Left ventricle myocardium superior (tissue), 1 donor: ENCODE measurements at regions not wholly inside any gene's neighbourhood (a gene's known extent, or its start where the extent isn't known, plus 50 kb on each side); places are given as distances from the start of the nearest gene placed in this dataset.
"Not testable (repeated sequence)": the region's sequence is repeated elsewhere in the genome, so short reads cannot be mapped to it uniquely, and the experiment has no call there.

Experiments
- ATAC-seq: fragments of 200-7000 bp; cut with Tn5 transposase; one replicate; pipeline ENCODE4 v1.9.1; 2020; ENCODE audit warnings: mild to moderate bottlenecking, moderate library complexity
- DNase-seq: peaks from one replicate; pipeline ENCODE4 v3.0.0-alpha.2; 2020
- intact Hi-C: fragments of 100-400 bp; cut with micrococcal nuclease; formaldehyde crosslinking; loops from one replicate; pipeline ENCODE4 v1.11.0; 2022
- donor health status: DM: no; HTN: yes; CAD: no; lungs with severe emphysema.

DNA sequence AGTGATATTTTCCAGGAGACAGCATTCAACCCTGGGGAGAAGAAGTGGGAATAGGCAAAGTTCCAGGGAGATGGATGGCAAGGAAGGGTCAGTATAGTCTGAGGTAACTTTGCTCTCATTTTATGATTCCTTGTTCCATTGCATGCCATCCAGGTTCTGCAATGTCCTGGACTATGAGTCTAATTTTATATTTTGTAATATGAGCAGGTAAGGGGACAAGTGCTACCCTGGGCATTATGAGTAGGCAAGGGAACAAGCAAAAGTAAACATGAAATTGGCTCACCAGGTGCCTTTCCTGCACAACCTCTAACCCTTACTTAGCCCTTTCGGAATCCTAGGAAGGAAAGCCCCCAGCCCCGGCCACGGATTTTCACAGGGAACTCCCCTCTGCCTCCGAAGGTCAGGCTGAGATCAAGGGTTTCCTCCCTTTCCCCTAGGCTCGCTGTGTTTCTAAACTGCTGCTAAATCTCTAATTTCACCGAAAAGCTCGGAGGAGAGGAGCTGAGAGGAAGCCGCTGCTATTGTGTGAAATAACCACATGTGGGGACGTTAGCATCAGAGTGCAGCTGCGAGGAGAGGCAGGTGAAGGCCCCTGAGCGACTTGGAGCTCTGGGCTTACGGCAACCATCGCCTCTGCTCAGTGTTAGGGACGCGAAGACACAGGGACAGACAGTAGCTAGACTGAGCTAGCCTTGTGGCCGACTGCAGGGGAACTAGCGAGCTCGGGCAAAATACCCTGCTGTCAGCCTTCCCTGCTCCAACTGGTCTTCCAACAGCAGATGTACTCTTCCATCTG lies 194.7 kb downstream of the KDM5D start:
- DNase-seq, result no peak
- intact Hi-C loops, result no loop called here
- ATAC-seq, result no peak

DNA sequence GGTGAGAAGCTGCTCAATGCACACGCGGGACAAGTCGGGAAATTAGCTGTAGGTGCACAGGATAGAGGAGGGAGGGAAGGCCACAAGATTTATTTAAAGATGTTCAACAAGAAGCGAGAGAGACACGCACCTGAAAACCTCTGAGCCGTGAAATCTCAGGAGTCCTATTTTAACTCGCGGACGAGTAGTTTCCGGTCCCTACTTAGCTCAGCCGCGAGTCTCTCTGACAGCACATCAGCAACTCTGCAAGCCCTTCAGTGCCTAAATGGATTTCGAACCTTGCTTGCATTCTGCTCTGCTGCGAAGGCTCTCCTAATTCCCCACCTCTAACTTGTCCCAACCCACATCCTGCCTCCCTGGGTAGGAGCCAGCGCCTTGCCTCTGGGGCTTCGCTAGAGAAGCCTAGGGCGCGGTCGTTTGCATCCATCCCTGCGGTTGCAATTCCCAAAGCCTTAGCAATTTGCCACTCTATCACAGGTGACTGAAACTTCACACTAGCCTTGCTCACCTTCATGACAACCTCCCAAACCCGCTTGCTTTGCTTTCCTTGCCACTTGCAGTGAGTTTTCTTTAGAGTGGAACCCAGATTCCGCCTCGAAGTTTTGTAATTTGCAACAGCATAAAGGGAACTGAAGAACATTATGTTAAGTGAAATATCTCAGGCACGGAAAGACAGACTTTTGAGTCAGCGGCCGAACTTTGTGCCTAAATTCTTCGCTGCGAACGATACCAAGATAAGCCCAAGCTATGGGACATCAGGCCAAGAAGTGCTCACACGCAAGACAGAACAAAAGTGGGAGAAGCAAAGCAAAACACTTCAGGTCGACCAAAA lies 202.8 kb downstream of the KDM5D start:
- DNase-seq (no peak), ATAC-seq (no peak)
- intact Hi-C loops, result no loop called here

DNA sequence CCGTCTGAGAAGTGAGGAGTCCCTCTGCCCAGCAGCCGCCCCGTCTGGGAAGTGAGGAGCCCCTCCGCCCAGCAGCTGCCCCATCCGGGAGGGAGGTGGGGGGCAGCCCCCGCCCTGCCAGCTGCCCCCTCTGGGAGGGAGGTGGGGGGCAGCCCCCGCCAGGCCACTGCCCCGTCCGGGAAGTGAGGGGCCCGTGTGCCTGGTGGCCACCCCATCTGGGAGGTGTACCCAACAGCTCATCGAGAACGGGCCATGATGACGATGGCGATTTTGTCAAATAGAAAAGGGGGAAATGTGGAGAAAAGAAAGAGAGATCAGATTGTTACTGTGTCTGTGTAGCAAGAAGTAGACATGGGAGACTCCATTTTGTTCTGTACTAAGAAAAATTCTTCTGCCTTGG lies 208.8 kb downstream of the KDM5D start:
- intact Hi-C loops, DNase-seq, ATAC-seq: not testable (repeated sequence)

DNA sequence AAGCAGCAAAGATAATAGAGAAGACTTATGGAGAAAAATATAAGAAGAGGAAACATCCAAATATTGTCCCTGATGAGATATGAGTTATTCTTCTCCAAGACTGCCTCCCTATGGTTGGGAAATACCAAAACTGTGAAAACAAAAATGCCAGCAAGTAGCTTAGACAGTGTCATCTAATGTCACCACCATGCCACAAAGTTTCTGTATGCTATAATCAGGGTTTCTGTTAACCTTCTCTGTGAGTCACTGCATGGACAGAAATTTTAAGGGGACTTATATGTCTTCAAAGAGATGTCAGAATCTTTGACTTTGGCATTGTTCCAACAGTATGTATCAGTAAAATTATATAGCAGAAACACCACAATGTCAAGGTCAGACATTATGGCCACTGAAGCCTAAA lies 222.6 kb downstream of the KDM5D start:
- ATAC-seq, result no peak
- no peak for DNase-seq
- intact Hi-C loops, result no loop called here

DNA sequence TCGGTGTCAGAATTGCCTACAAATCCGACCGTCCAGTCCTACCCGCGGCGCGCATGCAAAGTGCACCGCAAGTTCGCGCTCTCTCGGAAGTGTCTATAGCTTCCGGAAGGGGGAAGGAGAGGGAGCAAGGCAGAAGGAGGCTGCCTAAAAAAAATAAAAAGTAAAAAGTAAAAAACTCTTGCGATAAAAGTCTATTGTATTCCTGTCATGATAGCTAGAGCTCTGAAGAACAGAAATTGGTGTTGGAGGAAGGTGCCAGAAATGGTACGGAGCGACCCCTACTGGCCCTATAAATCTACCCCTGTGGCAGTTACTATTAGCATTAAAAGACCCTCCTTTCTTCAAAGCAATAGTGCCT lies 241.5 kb downstream of the KDM5D start:
- no peak for DNase-seq

DNA sequence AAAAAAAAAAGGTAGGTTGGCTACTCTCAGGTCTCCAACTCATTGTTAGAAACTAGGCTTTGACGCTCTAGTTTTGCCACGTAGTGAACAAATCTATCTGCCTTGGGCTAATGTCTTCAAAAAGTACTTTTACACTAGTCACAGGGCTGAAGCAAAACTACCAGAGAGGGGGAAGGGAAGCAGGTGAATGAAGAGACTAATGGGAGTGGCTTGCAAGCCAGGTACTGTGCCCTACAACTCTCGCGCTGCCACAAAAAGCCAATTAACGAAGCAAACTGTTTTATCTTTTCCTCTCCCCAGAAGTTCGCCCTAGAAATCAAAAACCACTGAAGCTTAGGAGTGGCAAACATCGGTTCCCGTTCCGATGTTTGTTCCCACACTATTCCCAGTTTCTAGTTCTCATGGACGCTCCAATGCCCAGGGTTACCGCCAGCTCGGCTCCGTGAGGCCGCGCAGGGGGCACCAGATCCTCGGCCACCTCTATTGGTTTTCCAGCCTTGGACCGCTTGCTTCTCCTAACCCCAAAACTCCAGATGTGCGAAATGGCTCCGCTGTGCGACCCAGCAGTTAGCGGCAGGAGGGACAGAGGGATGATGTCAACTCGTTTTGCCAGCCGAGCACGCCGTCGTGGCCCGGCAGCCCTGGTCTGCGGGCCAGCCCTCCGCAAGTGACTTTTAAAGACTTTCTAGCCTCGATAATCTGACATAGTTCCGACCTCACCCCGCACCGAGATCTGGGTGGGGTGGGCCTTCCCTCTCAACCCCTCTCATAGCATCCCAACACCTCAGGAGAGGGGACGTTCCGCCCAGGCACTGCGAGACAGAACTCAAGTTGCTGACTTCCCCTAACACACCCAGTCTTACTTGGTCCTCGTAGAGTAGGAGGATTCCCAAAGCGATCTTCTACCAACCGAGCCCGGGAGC lies 242.1 kb downstream of the KDM5D start:
- intact Hi-C loops, result no loop called here
- ATAC-seq (no peak), DNase-seq (no peak)

More for the DNA sequence above, 241.5 kb downstream of the KDM5D start:
- intact Hi-C loops, result no loop called here
- ATAC-seq, result no peak

DNA sequence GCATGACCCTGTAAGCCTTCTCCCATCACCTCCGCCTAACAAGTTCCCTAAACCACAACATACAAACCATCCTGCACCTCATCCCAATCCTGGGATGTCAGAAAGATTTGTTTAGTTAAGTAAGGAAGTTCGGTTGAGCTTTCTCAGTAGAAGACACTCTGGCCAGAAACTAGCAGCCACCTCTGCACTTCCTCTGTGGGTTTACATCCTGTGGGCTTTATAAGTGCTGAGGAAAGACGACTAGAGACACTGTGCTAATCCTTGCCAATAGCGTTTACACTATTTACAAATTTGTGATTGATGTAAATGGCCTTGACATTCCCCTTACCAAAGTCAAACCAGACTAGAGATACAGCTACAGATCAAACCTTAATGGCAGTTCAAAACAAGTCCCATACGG lies 246.0 kb downstream of the KDM5D start:
- DNase-seq (no peak), ATAC-seq (no peak)
- intact Hi-C loops, result no loop called here

DNA sequence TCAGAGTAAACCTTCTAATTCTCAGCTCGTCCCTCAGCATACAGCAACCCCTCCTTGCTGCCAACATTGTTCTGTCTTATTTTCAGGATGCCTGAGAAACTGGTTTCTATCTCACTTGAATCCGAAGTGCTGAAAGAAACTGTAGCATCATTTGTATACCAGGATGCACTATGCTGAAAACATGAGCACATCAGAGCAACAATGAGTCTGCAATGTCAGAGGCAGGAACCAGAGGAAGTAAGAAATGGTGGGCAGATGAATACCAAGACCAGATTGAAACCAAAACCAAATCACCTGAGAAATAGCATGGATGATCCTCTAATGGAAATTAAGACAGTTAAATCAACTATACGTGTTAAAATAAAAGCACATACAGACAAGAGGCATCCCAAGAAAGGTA lies 257.0 kb downstream of the KDM5D start:
- intact Hi-C loops, result no loop called here
- ATAC-seq (no peak), DNase-seq (no peak)

DNA sequence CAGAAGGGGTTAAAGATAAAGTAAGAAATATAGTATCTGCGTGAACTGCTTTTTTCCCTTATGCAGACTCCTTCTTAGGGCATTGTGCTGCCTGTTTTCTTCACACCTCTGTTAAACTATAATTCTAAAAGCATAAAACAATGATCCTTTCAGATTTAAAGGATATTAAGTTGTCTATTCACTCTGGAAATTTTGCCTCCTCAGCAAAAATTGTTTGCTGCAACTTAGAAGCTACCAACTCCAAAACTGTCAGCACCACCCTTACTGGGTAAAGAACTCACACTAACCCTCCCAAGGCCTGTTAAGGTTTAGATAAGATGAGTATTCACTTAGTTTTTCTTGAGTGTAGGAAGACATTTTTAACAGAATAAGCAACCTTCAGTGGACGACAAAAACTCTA lies 259.5 kb downstream of the KDM5D start:
- DNase-seq, result no peak
- intact Hi-C loops, result no loop called here
- ATAC-seq, result no peak

DNA sequence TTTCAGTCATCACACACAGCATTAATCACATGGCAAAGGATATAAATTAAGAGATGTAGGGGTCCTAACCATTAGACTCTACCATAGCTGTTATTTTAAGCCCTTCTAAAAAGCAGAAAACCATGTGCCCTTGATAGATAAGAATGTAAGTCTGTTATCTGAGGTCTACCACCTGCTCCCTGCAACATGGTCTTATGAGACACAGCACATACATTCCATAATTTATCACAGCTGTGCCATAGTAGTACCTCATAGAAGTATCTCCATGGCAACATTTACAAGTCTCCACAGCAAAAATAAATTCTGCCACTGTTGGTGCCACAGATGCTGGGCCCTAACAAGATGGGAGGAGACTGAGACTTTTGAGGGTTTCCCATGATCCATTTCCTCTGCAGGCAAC lies 265.4 kb downstream of the KDM5D start:
- intact Hi-C loops, result no loop called here
- DNase-seq (no peak), ATAC-seq (no peak)

DNA sequence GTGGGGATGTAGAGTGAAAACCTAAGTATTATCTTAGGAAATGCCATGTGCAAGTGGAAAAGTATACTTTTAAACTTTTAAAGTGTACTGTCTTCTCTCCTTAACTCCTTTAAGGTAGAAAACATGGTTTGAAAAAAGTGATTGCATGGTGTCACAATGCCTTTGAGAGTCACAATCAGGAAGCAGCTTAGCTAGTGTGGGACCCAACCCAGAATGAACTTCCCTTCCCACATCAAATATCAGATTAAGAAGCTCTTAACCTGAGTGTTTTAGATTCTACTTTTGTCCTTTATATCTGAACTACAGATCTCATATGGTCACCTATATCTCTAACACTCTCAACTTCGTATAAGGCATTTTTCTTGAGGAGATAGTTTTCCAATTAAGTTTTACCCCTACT lies 266.6 kb downstream of the KDM5D start:
- intact Hi-C loops, result no loop called here
- ATAC-seq (no peak), DNase-seq (no peak)

DNA sequence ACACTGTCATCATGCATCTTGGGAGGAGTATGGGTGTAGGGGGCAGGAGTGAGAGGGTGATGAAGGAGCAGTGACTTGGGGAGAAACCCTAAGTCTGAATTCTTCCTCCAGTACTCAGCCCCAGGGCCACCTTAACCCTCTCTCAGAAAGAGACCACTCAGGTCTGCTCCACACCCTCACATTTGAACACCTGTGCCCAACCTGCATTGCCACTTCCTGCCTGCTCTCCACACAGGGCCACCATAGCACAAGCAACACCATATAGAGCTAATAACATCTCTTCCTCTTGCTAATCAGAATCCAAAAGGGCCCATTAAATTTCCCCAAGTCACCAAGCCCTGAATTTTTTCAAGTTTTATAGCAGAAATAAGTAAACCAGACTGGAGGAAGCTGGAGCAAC lies 278.7 kb downstream of the KDM5D start:
- intact Hi-C loops, result no loop called here
- no peak for ATAC-seq
- DNase-seq, result no peak

DNA sequence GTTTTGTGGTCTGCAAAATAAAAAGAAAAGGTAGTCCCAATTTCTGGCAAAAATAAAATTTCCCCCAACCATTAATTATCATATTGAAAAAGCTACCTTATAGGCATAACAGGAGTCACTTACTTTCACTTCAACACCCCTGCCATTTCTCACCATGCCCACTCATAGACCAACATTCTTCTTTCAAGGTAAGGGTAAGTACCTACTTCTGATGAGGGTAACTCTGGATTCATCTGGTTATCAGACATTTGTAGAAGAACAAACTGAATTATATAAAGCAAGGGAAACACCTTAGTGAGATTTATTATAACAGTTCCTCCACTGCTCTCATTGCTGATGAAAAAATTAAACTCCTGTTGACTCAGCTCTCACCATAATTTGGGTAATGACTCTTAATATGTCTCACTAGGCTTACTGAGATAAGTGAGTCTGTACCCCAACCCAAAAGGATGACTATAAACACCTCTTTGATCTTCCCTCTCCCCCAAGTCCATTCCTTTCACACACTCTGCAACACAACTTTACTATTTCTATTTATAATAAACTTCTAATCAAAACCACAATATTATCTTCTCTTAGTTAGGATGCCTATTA lies 287.6 kb downstream of the KDM5D start:
- intact Hi-C loops, result no loop called here
- ATAC-seq, result no peak
- DNase-seq, result no peak

DNA sequence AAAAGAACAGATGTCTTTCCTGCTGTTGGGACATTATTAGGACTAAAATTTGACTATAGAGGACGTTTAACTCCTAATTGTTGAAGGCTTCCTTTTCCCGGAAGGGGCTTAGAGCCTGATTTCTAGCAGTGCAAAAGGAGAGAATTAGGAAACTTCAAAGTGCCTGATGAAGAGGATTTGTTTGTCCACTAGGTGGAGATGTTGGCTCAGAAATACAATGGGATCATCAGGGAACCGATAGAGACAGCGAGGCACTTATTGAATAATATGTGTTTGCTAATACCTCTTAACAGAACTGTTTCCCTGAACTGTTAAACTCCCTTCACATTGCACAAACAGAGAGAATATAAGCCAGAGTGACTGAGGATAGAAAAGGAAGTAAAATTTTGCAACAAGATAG lies 311.5 kb downstream of the KDM5D start:
- ATAC-seq, result no peak
- intact Hi-C loops, result no loop called here

DNA sequence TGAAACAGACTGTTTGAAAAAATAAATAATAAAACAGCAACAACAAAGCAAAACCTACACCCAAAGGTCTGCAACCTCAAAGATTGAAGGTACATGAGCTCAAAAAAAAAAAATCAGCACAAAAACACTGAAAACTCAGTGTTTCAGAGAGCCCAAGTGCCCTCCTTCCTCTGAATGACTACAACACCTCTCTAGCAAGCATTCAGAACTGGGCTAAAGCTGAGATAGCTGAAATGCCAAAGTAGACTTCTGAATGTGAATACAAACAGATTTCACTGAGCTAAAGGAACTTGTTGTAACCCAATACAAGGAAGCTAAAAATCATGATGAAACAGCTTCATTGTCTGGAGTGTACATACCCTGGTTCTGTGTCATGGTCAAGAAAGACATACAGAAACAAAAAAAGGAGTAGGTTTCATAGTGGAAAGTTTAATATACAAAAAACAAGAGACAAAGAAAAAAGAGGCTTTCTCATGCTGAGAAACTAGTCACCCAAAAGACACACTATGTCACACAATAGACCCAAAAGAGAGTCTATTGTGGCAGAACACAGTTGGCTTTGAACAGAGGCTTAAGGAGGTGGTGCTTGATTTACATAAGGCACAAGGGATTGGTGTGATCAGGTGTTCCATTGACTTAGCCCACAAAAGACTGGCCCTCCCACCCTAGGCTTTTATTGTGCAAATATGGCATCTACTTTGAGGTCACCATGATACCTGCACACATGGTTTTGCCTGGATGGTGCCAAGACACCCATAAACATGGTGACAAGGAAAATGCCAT lies 316.6 kb downstream of the KDM5D start:
- intact Hi-C loops, result no loop called here
- ATAC-seq, result no peak
- no peak for DNase-seq

More for the DNA sequence above, 311.5 kb downstream of the KDM5D start:
- DNase-seq, result no peak

DNA sequence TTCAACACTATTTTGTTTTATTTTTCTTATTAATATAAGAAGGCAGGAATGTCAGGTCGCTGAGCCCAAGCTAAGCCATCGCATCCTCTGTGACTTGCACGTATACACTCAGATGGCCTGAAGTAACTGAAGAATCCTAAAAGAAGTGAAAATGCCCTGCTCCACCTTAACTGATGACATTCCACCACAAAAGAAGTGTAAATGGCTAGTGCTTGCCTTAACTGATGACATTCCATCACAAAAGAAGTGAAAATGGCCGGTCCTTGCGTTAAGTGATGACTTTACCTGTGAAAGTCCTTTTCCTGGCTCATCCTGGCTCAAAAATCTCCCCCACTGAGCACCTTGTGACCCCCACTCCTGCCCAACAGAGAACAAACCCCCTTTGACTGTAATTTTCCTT lies 317.3 kb downstream of the KDM5D start:
- intact Hi-C loops, ATAC-seq, DNase-seq: not testable (repeated sequence)

DNA sequence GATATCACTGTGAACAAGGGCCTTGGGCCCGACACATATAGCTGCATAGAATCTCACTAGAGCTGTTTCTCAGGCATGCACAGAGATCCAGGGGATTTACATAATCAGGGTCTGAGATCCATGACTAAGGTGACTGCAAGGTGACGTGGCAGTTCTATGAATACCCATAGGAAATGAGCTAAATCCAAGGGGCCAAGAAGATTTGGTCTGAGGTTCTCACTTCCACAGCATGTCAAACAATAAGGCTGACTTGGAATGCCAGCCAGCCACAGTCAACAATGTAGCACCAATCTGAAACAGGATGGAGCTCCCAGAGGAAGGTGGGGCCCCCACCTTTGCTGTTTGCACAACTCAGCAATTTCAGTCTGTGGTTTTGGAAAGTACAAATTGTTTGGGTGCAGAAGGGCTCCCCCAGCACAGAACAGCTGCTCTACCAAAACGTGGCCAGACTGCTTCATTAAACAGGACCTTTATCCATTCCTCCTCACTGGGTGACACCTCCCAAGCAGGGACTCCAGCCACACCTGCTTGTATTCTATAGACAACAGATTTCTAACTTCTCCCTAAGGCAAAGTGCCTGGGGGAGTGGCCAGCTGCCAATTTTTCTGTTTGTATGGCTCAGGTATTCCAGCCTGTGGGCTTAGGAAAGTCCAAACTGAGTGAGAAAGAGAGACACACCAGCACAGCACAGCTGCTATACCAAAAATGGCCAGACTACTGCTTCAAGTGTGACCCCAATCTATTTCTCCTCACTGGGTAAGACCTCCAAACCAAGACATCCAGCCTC lies 333.4 kb downstream of the KDM5D start:
- ATAC-seq (no peak), DNase-seq (no peak)
- intact Hi-C loops, result no loop called here

DNA sequence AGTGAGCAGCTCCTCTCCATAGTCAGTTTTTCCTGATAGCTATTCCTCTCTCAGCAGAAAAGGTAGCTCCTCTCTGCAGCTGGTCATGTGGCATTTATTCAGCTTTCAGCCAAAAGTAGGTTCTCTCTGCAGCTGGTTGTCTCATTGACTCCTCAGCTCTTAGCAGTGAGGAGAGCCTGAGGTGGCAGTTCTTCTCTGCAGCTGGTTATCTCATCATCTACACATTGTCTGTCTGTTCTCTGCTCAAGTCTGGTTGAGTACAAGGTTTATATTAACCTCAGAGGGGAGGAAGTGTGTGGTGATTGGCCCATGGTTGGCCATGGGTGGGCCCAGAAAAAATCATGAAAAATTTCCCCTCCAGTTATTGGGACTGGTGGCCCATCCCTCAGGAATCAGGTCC lies 338.3 kb downstream of the KDM5D start:
- intact Hi-C loops, result no loop called here
- ATAC-seq (no peak), DNase-seq (no peak)
